ENCODE measurements at regions not wholly inside any gene's neighbourhood (a gene's known extent, or its start where the extent isn't known, plus 50 kb on each side); places are given as distances from the start of the nearest gene placed in this dataset.

GRCh38 chr17:56707312-56708219 is 114.1 kb downstream of the NOG start:
- TF ChIP-seq CTCF (conservative IDR thresholded peaks at IDR 0.05) (no peak), EZH2 (IDR thresholded peaks at IDR 0.05; ENCODE audit: low read depth) (no peak)
